Fibroblast of gingiva (primary cell): ENCODE measurements at regions not wholly inside any gene's neighbourhood (a gene's known extent, or its start where the extent isn't known, plus 50 kb on each side); places are given as distances from the start of the nearest gene placed in this dataset.

Source experiments
- DNase-seq: peaks from one replicate; pipeline ENCODE4 v3.0.0-alpha.2; 2011; ENCODE audit warnings: low read depth

DNA sequence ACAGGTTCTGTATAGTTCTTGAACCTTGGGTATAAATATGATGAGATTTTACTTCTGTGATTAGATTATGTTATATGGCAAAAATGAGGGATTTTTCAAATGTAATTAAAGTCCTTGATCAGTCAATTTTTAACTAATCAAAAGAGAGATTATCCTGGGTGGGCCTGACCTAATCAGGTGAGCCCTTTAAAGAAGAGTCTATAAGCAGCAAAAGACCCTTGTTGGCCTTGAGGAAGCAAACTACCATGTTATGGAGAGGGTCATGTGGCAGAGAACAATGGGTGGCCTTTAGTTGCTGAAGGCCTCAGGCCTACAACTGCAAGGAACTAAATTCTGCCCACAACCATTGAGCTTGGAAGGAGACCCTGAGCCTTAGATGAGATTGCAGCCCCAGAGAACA lies 102.5 kb upstream of the RIPOR2 start:
- no peak for DNase-seq

DNA sequence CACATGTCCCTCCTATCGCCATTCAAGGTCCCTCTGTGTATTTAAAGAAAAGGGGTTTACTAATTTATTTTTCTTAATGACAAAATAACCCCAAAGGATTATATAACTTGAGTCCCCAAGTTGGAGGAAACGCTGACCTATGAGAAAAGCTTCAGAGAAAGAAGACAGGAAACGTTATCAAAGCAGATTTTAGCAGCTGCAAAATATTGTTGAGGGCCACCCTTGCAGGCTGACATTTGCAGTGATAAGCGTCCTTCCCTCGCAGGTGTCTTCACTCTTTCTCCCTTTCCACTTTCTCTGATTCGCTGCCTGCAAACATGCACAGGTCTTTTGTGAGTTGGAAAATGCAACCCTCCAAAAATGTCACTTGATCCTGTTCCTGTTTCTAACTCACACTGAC lies 103.2 kb upstream of the RIPOR2 start:
- DNase-seq = no peak

DNA sequence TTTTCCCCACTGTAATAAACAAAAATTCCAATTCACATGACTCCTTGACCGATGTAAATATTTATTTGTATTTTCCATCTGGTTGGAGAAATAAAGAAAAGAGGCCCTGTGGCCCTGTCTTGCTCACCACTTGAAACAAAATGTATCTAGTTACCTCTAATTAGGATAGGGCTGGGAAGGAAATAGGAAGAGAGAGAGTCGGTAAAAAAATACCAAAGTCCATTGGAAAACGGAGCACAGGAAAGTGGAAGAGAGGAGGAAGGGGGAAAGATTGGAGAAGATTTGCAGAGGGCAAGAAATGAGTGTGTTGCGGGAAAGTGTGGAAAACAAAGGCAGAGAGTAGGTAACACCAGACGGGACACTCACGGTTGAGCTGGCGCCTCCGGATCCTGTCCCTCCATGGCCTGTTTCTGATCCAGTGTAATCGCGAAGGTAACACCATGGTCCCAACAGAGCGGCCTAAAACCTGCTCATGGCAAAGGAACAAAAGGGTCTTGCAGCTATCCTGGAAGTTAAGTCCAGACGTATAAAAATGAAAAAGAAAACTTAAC lies 105.8 kb upstream of the RIPOR2 start:
- DNase-seq = no peak

DNA sequence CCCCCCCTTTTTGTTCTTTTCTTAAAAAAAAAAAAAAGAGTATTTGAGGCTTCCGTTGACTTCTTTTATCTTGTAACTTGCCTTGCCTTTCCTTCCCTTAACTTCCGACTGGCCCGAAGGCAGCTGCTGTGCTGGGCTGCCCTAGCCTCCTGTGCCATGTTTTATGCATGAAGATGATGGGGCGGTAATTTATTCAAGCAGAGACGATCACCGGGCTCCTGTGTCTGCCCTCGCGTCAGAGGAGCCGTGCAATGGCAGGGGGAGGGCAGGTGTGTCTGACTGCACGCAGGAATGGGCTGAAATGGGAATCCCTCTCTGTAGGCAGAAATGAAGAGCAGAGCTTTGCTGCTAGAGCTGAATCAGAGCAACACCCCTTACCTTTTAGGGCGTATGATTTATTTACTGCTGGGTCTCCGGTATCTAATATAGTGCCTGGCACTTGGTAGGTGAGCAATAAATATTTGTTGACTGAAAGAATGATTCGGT lies 106.3 kb upstream of the RIPOR2 start:
- DNase-seq = no peak

DNA sequence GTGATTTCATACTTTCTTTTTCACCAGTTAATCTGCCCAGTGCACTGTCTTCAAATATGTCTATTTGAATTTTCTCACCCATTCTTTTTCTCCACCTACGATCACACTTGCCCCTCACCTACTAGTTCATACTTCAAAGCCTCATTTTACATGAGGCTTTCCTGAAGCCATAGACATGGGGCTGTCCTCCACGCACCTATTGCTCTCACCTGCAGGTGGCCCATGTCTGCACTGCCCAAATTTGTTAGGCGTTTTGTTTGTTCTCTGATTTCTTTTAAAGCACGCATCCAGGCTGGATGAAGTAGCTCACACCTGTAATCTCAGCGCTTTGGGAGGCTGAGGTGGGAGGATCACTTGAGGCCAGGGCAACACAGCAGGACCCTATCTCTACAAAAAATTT lies 106.8 kb upstream of the RIPOR2 start:
- DNase-seq = no peak

DNA sequence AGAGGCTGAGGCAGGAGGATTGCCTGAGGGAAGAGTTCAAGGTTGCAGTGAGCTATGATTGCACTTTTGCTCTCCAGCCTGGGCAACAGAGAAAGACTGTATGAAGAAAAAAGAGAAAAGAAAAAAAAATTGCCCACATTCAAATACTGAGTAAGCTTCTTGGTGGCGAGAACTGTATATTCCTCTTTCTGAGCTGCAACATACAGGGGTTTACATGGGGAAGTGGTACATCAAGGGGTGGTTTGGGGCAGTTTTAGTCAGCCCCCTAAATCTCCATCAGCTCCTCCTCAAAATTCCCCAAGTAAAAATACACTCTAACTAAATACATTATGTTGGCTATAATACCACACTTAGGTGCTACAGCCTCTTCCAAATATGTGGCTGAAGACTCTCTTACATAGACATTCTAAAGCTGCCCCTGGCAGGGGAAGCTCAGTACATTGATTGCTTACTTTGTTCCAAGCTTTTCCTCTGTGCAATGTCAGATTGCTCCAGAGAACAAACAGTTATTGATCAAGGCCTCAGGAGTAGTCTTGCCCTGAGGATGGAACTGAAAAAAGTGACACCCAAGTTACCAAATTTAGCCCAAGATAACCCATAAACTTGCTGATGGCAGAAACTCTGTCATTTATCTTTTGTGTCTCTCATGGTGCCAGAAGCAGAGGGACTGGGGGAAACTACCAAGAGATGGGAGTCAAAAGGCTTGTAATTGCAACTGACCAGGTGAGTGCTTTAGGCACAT lies 107.4 kb upstream of the RIPOR2 start:
- DNase-seq = no peak

DNA sequence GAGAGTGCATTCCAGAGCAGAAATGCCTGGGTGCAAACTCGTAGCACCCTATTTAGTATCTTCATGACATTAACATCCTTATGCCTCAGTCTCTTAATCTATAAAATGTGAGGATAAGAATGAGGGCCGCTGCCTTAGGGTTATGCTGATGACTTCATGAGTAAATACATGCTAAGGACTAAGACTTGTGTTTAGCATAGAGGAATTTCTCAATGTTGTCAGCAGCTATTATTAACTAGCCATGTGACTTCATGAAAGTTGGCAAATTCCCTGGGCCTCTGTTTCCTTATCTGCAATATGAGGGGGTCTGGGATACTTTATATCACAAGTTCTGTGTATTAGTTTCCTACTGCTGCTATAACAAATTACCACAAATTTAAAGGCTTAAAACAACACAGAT lies 108.1 kb upstream of the RIPOR2 start:
- DNase-seq = no peak

DNA sequence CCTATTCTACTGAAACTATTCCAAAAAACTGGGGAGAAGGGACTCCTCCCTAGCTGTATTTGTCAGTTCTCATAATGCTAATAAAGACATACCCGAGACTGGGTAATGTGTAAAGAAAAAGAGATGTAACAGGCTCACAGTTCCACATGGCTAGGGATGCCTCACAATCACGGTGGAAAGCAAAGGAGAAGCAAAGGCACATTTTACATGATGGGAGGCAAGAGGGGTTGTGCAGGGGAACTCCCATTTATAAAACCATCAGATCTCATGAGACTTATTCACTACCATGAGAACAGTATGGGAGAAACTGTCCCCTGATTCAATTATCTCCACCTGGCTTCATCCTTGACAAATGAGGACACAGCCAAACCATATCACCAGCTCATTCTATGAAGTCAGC lies 111.2 kb upstream of the RIPOR2 start:
- no peak for DNase-seq

DNA sequence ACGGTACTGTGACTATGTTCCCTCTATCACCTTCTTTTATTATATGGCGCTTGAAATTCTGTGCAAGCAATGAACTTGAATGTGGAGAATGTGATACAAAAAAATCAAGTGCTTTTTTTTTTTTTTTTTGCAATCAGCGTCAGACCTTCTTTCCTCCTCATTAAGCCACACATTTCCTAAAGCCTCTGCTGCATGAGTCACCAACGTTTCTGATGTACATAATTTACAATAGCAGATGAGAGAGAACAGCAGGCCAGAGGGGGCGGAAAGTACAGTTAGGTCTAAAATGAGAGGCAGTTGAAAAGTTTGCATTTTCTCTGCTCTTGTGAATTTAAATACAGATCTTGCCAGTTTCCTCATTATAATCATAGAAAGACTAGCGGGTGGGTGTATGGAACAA lies 114.6 kb upstream of the RIPOR2 start:
- DNase-seq = peak; percentile 68

DNA sequence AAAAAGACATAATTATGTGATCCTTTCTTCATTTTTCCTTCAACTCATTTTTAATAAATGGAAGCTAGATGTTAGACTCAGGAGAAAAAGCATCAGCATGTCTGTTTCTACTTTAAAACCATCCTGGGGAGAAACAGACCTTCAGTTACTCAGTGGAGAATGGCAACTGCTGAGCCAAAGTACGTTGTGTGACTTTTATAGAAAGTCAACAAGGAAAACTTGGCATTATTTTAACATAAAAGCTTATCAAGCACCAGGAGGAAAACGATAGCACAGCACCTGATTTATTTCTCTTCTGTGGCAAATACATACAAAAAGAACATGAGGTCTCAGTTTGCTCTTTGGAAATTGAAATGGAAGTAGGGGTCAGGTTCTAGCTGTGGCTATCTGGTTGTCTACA lies 115.3 kb upstream of the RIPOR2 start:
- DNase-seq = no peak

DNA sequence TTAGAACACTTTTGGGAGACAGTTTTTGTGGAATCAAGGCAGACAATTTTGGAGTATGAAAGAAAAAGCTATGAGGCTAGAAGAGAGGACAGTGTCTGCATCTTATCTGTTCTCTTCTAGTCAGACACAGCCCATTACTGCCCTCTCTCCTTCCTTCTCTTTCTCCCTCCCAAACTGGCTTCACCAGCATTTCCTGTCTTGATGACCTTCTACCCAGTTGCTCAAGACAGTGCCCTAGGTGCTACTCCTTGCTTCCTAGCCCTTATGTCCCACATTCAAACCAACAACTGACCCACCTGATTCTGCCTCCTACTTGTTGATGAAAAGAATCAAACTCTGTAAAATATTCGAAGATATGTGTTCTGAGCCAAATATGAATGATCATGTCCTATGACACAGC lies 116.4 kb upstream of the RIPOR2 start:
- DNase-seq = no peak

DNA sequence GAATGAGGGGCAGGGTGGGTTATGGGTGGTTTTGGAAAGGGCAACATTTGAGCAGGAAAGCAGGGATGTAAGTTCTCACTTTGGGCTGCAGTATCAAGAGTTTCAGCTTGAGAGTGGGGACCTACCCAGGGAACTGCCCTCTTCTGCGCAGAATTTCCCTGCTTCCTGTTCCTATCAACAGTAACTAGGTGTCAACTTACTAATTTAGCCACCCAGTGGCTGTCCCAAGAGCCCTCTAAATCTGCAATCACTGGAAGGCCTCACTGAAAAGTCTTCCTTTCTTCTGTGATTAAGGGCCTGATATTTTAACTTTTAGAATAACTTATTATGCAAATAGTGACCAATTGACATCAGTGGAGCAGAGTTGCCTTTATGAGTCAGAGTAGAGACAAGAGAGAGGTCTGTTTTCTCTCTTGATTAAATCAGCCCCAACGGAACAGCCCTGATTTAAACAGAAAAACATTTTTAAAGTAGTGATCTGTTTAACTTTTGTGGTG lies 118.2 kb upstream of the RIPOR2 start:
- peak; percentile 76 for DNase-seq

DNA sequence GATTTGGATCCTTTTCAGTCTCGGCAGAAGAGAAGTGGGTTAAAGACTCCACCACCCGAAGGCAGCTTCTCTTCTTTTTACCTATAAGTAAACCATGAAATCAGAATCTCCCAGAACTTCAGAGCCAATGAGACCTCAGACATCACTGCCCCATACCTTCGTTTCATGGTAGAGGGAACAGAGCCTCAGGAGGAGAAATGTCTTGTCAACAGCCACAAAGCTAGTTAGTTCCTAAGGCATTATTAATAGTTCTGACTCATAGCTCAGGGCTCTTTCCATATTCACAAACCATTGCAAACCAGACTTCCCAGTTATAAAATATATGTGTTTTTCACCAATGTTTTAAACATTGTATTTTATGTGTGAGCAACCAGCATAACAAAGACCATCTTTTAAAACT lies 118.7 kb upstream of the RIPOR2 start:
- peak; percentile 64 for DNase-seq

DNA sequence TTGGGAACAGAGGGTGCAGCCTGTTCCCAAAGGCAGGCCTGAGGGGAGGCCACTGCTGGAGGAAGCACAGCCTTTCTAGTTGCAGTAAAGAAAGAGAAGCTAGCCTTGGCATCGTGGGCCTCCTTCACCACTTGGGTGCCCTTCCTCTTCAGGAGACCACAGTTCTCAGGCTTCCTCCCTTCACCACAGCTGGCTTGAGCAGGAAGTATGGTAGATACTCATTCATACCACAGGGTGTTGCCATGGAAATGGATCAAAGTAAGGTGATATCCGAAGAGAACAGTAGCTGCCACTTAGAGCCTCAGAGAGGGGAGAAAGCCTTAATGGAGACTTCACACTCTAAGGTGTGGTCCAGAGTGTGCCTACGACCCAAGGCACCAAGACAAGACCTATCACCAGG lies 120.4 kb upstream of the RIPOR2 start:
- DNase-seq = no peak

DNA sequence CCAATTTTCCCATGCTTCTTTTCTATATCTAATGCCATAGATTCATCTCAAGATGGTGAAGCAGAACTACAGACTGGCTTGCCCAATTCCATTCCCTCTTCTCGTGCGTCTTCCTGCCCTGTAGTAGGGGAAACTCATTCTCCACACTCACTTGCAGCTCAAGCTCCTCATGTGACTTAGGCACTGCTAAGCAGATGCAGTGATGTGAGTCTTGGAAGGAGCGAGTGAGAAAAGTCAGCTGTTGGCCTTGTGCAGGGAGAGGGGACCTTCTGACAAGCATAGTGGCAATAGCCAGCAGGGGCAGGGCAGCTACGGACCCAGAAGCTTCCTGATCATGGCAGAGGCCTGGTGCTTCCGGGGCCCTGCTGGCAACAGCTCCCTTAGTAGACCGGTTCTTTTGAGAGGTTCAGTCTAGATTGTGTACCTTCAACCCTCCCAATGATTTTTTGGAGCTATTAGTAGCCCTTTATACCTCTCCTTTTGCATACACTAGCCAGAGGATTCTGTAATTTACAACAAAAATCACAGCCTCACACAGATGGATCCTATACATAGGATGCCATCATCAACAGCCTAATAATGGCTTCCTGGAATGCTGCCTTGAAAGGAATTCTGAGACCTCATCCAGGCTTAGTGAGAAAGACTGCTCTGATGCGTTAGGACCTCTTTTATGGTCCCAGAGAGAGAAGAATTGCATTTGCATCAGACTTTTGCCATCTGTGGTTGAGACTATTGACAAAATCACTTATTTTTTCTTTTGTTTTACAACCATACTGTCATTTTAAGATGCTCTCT lies 121.5 kb upstream of the RIPOR2 start:
- DNase-seq = no peak

DNA sequence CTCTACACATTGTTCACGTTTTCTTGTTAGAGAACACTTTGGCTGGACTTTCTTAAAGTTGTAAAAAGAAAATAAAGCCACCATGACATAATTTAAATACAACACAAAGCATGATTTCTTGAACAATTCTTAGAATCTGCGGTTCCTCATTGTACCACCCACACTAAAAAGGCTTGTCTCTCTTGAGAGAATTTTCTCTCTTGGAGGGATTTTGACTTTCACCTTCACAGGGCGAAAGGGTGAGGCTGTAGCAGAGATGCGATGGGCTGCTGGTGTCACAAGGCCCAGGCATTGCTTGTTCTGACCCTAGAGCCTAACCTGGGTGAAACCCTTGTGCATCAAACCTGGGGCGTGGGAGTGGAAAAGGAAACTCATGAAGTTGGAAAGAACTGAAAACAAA lies 122.7 kb upstream of the RIPOR2 start:
- DNase-seq = no peak

DNA sequence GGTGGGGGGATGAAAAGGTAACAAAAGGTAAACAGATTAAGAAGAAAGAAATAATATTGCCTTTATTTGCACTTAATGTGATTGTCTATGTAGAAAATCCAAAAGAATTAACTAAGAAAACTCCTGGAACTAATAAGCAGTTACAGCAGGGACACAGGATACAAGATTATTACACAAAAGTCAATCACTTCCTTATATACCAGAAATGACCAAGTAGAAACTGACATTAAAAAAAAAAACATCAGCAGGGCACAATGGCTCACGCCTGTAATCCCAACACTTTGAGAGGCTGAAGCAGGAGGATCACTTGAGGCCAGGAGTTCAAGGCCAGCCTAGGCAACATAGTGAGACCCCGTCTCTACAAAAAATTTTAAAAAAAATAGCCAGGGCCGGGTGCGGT lies 123.2 kb upstream of the RIPOR2 start:
- DNase-seq = no peak

DNA sequence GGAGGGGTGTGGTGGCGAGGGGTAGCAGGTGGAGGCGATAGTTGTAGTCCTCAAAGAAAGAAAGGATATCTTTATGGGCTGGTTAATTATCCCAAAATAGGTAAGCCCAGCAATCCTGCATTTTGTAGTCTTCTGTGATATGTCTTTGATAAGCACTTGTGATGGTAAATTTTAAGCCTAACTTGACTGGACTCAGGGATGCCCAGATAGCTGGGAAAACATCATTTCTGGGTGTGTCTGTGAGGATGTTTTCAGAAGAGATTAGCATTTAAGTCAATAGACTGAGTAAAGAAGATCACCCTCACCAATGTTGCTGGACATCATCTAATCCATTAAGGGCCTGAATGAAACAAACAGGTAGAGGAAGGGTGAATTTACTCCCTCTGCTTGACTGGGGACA lies 124.8 kb upstream of the RIPOR2 start:
- DNase-seq = no peak

DNA sequence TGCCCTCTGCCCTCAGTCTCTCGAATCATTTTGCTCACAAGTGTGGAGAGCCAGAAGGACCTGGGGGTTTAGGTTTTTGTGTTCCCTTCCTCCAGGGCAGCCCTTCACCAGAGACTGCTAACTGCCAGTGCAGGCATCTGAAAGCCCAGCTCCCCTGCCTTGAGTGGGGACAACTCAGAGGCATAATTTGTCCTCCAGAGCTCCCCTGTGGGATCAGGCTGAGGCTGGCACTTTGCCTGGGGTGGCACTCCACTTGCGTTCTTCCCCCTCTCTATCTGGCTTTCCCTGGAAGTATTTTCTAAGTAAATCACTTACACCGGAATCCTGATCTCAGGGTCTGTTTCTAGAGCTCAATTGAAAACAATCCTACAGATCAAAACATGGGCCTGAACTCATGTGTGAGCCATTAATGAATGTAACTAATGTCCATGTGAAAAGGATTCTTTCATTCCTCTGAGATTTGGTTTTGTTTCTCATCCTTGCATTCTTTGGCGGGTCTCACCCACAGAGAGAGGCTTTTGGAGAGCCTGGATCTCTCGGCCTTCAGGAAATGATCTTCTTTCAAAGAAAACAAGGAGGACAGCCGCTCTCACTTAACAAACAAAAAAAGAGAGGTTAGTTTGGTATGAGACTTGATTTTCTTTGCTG lies 125.7 kb upstream of the RIPOR2 start:
- peak; percentile 88 for DNase-seq

DNA sequence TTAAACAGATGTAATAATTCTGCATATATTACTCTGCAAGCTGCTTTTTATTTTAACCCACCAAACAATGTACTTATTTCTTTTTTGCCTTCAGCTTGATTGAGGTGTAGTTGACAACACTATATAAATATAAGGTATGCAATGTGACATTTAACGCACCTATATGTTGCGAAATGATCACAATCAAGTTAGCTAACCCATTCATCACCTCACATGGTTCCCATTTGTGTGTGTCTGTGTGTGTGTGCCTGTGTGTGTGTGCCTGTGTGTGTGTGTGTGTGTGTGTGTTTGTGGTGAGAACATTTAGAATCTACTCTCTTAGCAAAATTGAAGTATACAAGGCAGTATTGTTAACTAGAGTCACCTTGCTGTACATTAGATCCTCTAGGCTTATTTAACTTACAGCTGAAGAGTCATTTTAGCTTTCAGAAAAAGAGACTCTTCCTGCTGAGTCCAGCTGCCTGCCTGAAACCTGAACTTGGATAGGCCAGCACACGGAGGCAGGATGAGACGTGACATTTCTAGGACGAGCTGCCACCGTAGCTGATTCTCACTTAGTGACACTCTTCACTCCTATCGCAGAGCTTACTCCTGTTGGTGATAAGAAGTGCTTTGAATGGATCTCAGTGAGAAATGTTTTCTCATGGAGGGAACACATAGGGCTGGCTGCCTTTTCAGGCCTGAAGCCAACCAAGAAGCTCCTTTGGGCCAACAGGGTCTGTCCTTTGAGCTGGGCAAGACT lies 126.5 kb upstream of the RIPOR2 start:
- peak; percentile 36 for DNase-seq

DNA sequence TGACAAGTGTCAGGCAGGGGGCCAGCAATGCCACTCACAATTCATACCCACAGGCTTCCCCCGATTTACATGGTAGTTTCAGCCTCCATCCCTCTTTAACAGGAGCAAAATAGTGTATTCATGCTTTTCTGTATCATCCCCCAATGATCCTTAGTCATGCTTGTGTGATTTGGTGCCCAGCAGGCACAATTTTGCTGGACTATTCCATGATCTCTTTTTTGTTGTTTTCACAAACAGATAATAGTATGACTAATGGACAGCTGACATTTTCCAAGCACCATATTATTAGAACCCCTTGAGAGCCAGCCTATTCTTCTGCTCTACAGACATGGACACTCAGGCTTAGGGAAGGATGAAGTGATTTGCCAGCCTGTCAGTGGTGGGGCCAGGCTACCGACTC lies 128.2 kb upstream of the RIPOR2 start:
- no peak for DNase-seq

DNA sequence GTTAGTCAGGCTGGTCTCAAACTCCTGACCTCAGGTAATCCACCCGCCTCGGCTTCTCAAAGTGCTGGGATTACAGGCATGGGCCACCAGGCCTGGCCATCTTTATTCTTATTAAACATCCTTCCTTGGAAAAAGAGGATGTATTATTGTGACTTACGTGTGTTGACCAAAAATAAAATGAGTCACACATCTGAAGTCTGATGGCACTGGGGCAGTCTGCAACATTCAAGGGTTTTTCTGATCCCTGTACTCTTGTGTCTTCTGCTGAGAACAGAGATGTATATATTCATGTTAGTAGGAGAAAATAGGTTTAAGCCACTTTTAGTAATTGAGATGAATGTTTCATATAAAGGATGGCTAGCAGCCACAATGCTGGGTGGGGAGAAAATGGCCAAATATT lies 129.9 kb upstream of the RIPOR2 start:
- no peak for DNase-seq
